ENCODE measurements at regions not wholly inside any gene's neighbourhood (a gene's known extent, or its start where the extent isn't known, plus 50 kb on each side); places are given as distances from the start of the nearest gene placed in this dataset.

DNA sequence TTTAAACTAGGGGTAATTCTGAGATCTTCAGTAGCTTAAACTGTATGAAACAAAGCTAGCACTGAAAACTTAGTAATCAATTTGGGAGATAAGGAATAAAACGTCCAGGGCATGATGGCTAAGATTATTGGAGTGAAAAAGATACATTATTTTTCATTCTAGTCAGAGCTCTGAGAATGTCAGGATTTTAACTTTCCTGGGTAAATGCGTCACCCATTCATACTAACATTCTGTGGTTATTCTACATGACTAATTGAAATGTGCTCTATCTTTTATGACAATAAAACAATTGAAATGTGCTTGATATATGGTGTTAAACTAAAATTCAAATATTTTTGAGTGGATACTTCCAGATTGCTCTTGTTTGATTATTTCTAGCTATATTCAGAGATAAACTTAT is 626.0 kb downstream of the EDEM1 start:
- 48 to 52% methylated on average over 2 of the region's 2 CpGs for WGBS, 2 donors
- Histone ChIP-seq H3K4me3 (no peak overlapping the region), H3K9me3 (no peaks in the 10 kb centered on the region), H3K36me3 (no peaks in the 10 kb centered on the region), H3K27ac (no peak overlapping the region), H3K27me3 (no peaks in the 10 kb centered on the region), H3K4me1 (no peaks in the 10 kb centered on the region)
- no peak for DNase-seq
- TF ChIP-seq EP300 (IDR thresholded peaks at IDR 0.05) (no peak), POLR2AphosphoS5 (IDR thresholded peaks at IDR 0.05) (no peak), POLR2A (IDR thresholded peaks at IDR 0.05) (no peak)
- TF ChIP-seq, protein P1, sequence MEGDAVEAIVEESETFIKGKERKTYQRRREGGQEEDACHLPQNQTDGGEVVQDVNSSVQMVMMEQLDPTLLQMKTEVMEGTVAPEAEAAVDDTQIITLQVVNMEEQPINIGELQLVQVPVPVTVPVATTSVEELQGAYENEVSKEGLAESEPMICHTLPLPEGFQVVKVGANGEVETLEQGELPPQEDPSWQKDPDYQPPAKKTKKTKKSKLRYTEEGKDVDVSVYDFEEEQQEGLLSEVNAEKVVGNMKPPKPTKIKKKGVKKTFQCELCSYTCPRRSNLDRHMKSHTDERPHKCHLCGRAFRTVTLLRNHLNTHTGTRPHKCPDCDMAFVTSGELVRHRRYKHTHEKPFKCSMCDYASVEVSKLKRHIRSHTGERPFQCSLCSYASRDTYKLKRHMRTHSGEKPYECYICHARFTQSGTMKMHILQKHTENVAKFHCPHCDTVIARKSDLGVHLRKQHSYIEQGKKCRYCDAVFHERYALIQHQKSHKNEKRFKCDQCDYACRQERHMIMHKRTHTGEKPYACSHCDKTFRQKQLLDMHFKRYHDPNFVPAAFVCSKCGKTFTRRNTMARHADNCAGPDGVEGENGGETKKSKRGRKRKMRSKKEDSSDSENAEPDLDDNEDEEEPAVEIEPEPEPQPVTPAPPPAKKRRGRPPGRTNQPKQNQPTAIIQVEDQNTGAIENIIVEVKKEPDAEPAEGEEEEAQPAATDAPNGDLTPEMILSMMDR (IDR thresholded peaks at IDR 0.05): no peak
- intact Hi-C loops (cut with DNase I): no loop called here

DNA sequence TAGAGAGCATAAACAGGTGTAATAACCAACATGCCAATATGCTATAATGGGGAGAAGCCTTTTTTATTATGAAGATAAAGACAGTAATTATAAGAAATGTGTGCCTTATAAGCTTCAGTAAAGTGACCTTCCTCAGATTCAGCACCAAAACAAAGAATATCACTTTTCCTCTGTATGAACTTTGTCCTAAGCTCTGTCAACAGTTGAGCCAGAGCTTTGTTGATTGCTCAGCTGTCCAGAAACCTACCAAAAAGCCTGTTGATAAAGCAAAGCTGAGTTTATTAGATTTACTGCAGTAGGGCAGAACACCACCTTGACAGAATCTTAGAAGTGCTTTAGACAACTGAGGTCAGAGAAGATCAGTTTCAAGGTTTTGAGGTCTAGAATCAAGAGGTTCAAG is 635.3 kb downstream of the EDEM1 start:
- H3K9me3 ChIP-seq: peaks cover 0 to 3% (median 0%) of the 10 kb centered on the region in 4 donors
- TF ChIP-seq POLR2AphosphoS5 (IDR thresholded peaks at IDR 0.05) (no peak), POLR2A (IDR thresholded peaks at IDR 0.05) (no peak), EP300 (IDR thresholded peaks at IDR 0.05) (no peak)
- TF ChIP-seq, protein P1 (IDR thresholded peaks at IDR 0.05): no peak
- H3K36me3 ChIP-seq: no peaks in the 10 kb centered on the region
- H3K4me3 ChIP-seq: no peak overlapping the region
- no peaks in the 10 kb centered on the region for H3K27me3 ChIP-seq
- intact Hi-C loops (cut with DNase I): no loop called here
- H3K27ac ChIP-seq: no peak overlapping the region
- no peak for DNase-seq
- no peaks in the 10 kb centered on the region for H3K4me1 ChIP-seq

DNA sequence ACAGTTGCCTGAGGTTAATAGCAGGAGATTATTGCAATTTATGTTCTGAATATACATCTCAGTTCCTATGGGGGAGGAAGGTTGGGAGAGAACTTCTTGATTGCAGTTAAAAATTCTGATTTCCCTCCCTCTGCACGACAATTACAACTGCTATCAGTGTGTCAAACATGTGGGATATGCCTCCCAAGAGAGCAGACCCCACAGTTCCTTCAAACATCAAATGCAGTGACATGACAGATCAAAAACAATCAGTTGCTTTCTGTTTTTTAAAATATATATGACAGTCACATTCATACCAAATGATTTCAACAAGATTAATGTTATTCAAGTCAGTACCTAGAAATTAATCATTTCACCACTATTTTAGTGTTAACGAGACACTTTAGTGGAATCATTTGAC is 639.0 kb downstream of the EDEM1 start:
- H3K27me3 ChIP-seq: no peaks in the 10 kb centered on the region
- WGBS, 2 donors: 77 to 84% methylated on average over 2 of the region's 2 CpGs
- intact Hi-C loops (cut with DNase I): no loop called here
- H3K9me3 ChIP-seq: peaks cover 0 to 4% (median 0%) of the 10 kb centered on the region in 4 donors
- H3K4me3 ChIP-seq: no peak overlapping the region
- H3K27ac ChIP-seq: no peak overlapping the region
- no peak for TF ChIP-seq POLR2A (IDR thresholded peaks at IDR 0.05)
- TF ChIP-seq, protein P1 (IDR thresholded peaks at IDR 0.05): no peak
- TF ChIP-seq POLR2AphosphoS5 (IDR thresholded peaks at IDR 0.05): no peak
- TF ChIP-seq EP300 (IDR thresholded peaks at IDR 0.05): no peak
- no peaks in the 10 kb centered on the region for H3K36me3 ChIP-seq
- no peaks in the 10 kb centered on the region for H3K4me1 ChIP-seq
- DNase-seq: no peak

DNA sequence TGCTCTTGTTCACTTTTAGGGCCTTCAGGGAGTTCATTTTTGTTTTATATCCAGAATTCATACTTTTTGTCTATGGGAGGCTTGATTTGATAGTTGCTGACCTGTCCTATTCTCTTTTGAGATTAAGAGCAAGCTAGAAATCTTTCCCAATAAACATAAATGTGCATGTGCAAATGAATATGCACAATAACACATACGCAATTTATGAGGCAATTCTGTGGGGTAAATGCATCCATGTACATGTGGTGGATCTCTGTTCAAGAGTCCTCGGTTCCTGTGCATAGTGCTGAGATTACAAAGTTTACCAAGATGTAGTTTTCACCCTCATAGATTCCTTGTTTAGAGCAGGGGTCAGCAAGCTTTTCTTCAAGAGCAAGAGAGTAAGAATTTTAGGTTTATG is 640.7 kb downstream of the EDEM1 start:
- no peaks in the 10 kb centered on the region for H3K27me3 ChIP-seq
- no peaks in the 10 kb centered on the region for H3K36me3 ChIP-seq
- H3K9me3 ChIP-seq: peaks cover 0 to 4% (median 0%) of the 10 kb centered on the region in 4 donors
- no peak overlapping the region for H3K27ac ChIP-seq
- H3K4me3 ChIP-seq: no peak overlapping the region
- TF ChIP-seq POLR2AphosphoS5 (IDR thresholded peaks at IDR 0.05) (no peak), EP300 (IDR thresholded peaks at IDR 0.05) (no peak), POLR2A (IDR thresholded peaks at IDR 0.05) (no peak)
- TF ChIP-seq, protein P1 (IDR thresholded peaks at IDR 0.05): no peak
- no peak for DNase-seq
- intact Hi-C loops (cut with DNase I): no loop called here
- WGBS, 2 donors: 79 to 80% methylated on average over 2 of the region's 2 CpGs
- no peaks in the 10 kb centered on the region for H3K4me1 ChIP-seq

DNA sequence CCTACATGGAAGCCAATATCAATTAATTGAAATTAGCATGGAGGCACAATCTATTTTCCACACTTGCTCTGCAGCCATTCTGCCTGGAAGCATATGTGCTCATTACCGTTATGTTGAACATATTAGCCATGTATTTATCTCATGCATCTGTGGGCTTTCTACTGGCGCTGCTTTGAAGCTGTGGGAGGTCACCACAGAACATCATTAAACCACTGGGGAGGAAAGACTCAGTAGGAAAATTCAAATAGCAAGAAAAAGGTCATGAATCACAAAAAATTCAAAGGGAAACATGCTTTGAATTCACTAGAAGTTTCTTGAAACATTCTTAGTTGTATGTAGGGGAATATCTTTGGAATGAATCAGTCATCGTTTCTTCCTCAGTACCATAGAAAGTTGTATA is 652.5 kb downstream of the EDEM1 start:
- no peaks in the 10 kb centered on the region for H3K27me3 ChIP-seq
- intact Hi-C loops (cut with DNase I): no loop called here
- no peak for TF ChIP-seq POLR2A (IDR thresholded peaks at IDR 0.05)
- no peak for TF ChIP-seq POLR2AphosphoS5 (IDR thresholded peaks at IDR 0.05)
- TF ChIP-seq, protein P1 (IDR thresholded peaks at IDR 0.05): no peak
- TF ChIP-seq EP300 (IDR thresholded peaks at IDR 0.05): no peak
- no peak overlapping the region for H3K27ac ChIP-seq
- peaks cover 0 to 3% (median 0%) of the 10 kb centered on the region in 4 donors for H3K9me3 ChIP-seq
- H3K36me3 ChIP-seq: no peaks in the 10 kb centered on the region
- WGBS, 2 donors: 84% methylated on average over 3 of the region's 3 CpGs
- no peak for DNase-seq
- H3K4me1 ChIP-seq: no peaks in the 10 kb centered on the region
- H3K4me3 ChIP-seq: no peak overlapping the region
